ENCODE measurements at regions not wholly inside any gene's neighbourhood (a gene's known extent, or its start where the extent isn't known, plus 50 kb on each side); places are given as distances from the start of the nearest gene placed in this dataset.

DNA sequence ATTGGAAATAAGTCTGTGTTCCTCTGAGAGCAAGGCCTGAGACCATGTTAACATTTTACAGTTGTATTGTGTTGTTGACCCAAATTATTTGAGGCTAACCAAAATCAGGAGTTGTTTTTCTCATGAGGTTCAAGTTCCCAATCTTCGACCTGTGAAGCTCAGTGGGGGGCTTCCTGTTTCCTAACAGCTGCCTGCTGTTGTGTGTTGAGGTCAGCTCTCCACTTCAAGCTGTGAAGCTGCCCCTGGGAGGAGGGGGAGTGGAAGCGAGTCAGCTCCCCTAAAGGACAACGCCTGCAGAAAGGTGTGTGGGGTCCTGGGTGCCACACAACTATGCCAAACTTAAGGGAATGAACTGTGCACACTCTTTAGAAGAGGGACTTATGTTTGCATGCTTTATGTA, 295.5 kb downstream of the IRX1 start:
- DNase-seq, result no peak

- DNase-seq, result no peak
Measured at GRCh38 chr5:3893527-3893926, 297.9 kb downstream of the IRX1 start.

DNA sequence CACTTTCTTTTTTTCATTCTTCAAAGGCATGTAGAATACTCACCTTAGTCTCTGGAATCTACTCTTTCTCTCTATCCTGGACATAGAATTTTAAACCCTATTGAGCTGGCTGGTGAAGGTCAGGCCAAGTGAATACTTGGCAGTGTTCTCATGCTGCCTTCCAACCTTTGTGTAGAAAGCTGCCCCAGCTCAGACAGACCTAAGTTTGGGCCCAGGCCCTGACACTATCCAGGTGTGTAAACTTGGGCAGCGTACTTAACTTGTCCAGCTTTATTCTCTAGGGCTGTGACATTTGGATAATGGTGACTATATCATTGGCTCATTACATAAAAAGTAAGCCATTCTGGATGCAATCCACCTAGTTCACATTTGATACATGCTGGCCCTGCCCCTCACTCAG, 298.3 kb downstream of the IRX1 start:
- DNase-seq, result no peak

GRCh38 chr5:3896098-3896497, 300.5 kb downstream of the IRX1 start:
- no peak for DNase-seq

DNA sequence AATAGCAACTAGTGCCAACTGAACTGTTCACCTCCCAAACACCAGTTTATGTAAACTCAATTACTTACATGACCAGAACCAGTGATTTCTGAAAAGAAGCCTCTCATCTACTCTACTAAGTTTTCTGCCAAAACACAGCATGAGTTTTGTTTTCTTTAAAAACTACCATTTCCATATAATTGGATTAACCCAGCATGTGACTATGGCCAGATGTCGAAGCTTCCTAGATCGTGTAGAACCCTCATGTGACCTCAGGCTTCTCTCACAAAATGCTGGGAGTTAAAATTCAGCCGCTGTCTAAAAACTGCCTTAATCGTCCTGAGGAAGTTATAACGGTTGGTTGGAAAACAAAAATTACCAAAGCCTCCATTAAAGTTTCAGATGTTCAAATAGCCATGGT, 303.5 kb downstream of the IRX1 start:
- no peak for DNase-seq

DNA sequence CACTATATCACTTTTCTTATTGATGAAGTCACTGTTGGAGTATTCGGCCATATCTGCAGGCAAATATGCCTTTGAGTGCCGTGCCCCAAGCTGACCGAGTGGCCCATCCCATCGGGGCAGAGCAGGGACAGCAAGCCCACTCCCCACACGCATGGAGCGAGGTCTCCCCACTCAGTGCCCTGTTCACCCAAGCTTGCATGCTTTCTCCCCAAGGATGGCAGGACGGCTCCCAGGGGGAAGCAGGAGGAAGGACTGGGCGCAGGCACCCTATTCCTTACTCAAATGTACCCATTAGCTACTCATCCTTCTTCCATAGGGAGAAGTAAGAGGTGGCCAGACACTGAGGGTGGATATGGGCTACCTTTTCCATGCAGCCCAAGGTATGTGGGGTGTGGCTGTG, 309.0 kb downstream of the IRX1 start:
- no peak for DNase-seq

GRCh38 chr5:3905031-3905430, 309.4 kb downstream of the IRX1 start:
- DNase-seq, result no peak

- DNase-seq, result no peak
Measured at GRCh38 chr5:3905521-3905920, 309.9 kb downstream of the IRX1 start.

GRCh38 chr5:3911111-3911510, 315.5 kb downstream of the IRX1 start:
- no peak for DNase-seq

- no peak for DNase-seq
Measured at GRCh38 chr5:3911773-3912172, 316.1 kb downstream of the IRX1 start.

DNA sequence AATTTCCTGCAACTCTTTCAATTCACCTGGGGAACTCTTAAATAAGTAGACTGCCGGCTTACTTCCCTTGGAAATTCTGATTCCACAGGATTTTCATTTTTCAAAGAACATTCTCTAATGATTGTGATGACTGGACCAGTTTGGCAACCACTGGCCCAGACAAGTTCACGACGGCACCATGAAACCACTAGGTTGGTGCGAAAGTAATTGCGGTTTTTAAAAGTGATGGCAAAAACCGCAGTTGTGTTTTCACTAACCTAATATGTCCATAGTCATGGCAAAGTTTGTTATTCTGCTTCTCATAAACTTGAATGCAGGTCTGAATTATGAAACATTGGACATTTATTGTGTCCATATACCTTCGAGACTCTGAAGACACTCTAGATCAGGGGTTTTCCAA, 317.2 kb downstream of the IRX1 start:
- no peak for DNase-seq

GRCh38 chr5:3913279-3913678, 317.6 kb downstream of the IRX1 start:
- DNase-seq, result no peak

- no peak for DNase-seq
Measured at GRCh38 chr5:3925022-3925421, 329.4 kb downstream of the IRX1 start.

DNA sequence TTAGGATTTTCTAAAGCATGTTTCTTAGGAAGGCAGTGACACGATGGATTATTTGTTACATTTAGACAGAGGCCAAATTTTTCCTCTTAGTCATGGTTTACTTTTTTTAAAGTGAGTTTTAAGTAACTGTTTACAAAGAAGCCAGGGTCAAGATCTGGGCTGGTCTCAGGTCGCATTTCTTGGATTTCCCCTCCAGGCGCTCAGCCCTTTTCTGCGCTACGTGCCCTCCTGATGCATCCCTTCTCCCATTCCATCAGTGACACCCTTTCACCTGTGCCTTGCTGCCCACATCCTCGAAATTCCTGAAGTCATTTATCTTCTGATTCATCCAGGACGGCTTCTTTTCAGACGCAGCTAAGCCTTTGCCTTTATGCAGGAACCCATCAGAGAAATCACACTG, 330.3 kb downstream of the IRX1 start:
- no peak for DNase-seq

DNA sequence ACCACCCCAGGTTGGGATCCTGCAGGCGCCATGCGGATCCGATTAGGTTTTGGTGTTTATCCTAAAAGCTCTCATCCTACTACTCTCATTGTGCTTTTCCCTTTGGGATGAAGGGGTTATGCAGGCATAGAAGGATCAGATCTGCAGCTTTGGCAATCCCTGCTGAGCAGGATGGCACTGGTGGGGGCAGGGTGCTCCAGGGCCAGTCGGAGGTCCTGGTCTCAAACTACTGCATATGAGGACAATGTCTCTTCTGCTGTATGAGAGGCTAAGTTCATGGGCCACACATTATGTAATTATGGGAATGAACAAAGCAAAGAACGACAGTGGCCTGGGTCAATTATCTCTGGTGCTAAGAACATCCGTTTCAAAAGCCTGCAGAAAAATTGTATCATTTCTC, 334.2 kb downstream of the IRX1 start:
- DNase-seq, result no peak

- DNase-seq, result no peak
Measured at GRCh38 chr5:3931976-3932375, 336.3 kb downstream of the IRX1 start.

- DNase-seq, result no peak
Measured at GRCh38 chr5:3933536-3933935, 337.9 kb downstream of the IRX1 start.

DNA sequence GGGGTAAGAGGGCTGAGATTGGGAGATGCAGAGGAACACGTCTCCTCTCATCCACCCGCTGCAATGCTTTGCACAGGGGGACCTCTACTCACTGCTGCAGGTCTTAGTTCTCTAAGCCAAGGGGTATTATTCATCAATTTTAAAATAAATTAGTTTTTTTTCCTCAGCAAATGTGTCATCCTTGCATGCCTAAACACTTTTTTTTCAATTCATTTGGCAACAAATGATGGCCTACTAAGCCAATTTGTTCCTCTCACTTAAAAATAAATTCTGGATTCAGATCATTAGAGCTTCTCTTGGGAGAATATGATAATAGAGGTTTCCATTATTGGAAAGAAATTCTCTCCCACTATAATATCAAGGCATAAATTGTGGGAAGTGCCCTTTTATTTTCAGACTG, 338.3 kb downstream of the IRX1 start:
- no peak for DNase-seq

- no peak for DNase-seq
Measured at GRCh38 chr5:3943859-3944258, 348.2 kb downstream of the IRX1 start.

DNA sequence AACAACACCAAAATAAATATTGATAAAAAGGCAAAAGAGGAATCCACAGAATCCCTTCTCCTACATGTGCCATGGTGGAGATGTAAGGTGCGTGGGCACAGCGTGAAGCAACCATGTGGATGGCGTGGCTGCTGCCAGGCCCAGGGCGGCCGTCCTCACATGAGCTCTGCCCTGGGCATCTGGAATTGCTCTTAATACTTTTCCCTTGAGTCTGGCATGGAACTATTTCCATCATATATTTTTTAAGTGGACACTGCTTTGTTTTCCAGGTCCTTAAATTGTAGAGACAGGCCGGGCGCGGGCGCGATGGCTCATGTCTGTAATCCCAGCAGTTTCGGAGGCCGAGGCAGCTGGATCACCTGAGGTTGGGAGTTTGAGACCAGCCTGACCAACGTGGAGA, 349.3 kb downstream of the IRX1 start:
- no peak for DNase-seq

GRCh38 chr5:3948838-3949237, 353.2 kb downstream of the IRX1 start:
- DNase-seq, result no peak

DNA sequence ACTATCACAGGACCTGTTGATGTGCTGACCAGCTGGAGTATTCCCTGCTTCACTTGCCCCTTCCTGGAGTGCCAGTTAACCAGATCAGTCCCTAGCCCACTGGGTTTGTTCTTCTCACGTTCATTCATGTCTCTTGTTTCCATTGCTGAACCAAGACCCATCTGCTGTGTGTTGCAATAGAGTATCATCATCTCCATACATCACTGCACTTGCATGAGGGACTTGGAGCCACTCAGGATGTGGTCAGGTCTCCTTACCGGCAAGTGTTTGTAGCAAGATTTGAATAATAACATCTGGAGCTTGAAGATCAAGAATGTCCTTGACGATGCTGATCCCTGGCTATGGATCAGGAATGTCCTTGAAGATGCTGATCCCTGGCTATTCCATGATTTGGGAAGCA, 358.6 kb downstream of the IRX1 start:
- DNase-seq, result no peak

- no peak for DNase-seq
Measured at GRCh38 chr5:3954633-3955032, 359.0 kb downstream of the IRX1 start.

GRCh38 chr5:3957658-3958057, 362.0 kb downstream of the IRX1 start:
- no peak for DNase-seq

DNA sequence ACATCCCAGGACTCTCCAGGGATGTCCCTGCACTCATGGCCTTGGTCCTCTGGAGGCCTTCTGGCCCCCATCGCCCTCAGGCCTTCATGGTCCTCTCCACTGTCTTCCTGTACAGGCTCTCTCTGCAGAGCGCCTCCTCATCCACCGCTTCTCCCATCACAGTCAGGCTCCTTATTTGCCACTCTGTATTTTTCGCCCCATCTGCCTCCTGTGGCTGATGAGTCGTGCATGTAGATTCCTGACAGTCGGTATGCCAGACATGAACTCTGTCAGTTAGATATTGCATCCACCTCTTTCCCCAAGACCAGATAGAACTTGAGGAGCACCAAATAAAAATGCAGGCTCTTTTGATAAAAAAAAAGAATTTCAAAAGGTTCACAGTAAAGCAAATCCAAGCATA, 362.8 kb downstream of the IRX1 start:
- DNase-seq, result no peak

DNA sequence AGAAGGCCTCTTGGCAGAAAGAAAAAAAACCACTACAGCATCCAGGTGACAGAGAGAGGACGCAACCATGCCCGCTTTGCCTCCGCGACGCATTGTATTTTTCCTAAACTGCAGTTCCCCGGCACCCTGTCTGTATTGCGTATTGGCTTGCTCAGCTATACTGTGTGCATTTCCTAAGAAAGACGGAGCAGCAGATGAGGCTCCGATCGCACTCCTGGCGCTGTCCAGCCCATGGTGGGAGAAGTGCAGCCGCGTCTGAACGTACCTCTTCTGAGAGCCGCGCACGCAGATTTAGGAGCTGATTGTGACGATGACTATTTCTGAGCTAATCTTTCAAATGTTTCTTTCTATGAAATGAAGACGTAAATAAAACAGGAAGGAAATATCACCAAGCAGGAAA, 366.5 kb downstream of the IRX1 start:
- no peak for DNase-seq

Data from GF-D8 (cell line).